Activated T-helper 2 cell treated with anti-CD3 and anti-CD28 coated beads, Interferon-gamma antibody, Interleukin-2, Interleukin-4, amounts not matched to agents 10 μg/mL and 5 μg/mL and 100 μg/mL, durations not matched to agents 14 hours and 24 hours and 36 hours (primary cell): ENCODE measurements at regions not wholly inside any gene's neighbourhood (a gene's known extent, or its start where the extent isn't known, plus 50 kb on each side); places are given as distances from the start of the nearest gene placed in this dataset.

ENCODE experiments used
- DNase-seq: peaks from one replicate; pipeline ENCODE4 v3.0.0; 2021; ENCODE audit warnings: low spot score
- H3K27ac Mint-ChIP-seq: one replicate; pipeline ENCODE4 v1.8.0; 2021; ENCODE audit warnings: mixed read lengths
- H3K27me3 Mint-ChIP-seq: one replicate; pipeline ENCODE4 v1.8.0; 2021; ENCODE audit warnings: low read depth, mixed read lengths
- H3K36me3 Mint-ChIP-seq: one replicate; pipeline ENCODE4 v1.8.0; 2021; ENCODE audit warnings: low read depth, mixed read lengths
- H3K4me1 Mint-ChIP-seq: one replicate; pipeline ENCODE4 v1.8.0; 2021; ENCODE audit warnings: low read depth, mixed read lengths
- H3K4me3 Mint-ChIP-seq: one replicate; pipeline ENCODE4 v1.8.0; 2021; ENCODE audit warnings: low read depth, mild to moderate bottlenecking, moderate library complexity, mixed read lengths
- H3K9me3 Mint-ChIP-seq: one replicate; pipeline ENCODE4 v1.8.0; 2021; ENCODE audit warnings: mixed read lengths
- intact Hi-C: fragments of 100-400 bp; cut with micrococcal nuclease; formaldehyde crosslinking; loops from one replicate; pipeline ENCODE4 v1.15.1; 2023

DNA sequence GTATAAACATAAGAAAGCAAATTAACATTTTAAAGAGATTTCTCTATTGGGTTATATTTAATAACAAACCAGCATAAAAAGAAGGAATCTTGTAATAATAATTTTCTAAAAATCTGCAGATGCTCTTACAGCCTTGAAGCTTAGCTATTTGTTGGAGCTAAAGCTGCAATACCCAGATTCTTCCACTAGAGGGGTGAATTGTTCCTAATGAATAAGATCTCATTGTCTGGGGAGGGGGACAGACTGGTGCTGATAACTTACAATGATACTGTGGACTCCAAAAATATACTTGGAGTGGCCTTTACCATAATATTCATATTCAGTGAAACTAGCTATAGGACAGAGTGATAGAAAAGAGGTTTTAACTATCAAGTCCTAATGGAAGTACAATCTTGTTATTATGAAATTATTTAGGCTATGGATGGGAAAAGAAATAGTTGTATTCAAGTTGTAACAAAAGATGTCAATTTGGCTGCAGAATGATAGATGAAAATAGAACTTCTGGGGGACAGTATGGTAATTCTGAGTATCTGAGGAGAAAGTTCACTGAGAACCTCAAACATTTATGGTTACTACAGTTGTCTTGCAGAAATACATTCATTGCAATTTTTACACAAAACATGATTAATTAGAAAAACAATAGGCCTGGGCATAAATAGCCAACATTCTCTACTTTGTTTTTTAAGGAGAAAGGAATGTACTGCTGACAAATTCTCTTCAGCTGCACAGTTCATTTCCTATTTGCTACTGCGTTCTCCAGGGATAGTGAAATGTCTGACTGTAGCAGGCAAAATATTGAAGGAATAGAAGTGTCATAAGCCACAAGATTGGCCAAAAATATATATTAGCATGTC lies 443.3 kb downstream of the GBA3 start:
- intact Hi-C loops: no loop called here
- Mint-ChIP-seq H3K36me3 (no peaks in the 10 kb centered on the region), H3K9me3 (no peaks in the 10 kb centered on the region), H3K27me3 (no peaks in the 10 kb centered on the region), H3K4me3 (no peak overlapping the region), H3K27ac (no peak overlapping the region), H3K4me1 (no peaks in the 10 kb centered on the region)
- no peak for DNase-seq

DNA sequence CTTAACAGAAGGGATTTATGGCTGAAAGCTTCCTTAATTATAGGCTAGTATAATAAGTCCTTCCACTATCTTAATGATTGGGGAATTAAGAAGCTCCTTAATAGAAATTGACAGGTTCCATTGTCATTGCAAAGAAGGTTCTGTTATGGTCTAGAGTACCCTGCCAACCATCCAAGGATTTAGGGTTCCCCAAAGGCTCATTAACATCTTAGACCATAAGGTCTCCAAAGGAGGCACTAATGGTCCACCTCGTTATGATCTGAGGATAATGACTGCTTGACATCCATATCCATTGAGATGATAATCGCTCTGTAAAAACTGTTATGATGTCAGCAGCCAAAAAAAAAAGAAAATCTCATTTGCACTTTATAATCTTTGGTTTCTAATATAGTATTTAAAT lies 441.6 kb downstream of the GBA3 start:
- Mint-ChIP-seq H3K4me1 (no peaks in the 10 kb centered on the region), H3K4me3 (no peak overlapping the region), H3K9me3 (no peaks in the 10 kb centered on the region), H3K36me3 (no peaks in the 10 kb centered on the region), H3K27ac (no peak overlapping the region), H3K27me3 (no peaks in the 10 kb centered on the region)
- DNase-seq: no peak
- intact Hi-C loops: no loop called here

DNA sequence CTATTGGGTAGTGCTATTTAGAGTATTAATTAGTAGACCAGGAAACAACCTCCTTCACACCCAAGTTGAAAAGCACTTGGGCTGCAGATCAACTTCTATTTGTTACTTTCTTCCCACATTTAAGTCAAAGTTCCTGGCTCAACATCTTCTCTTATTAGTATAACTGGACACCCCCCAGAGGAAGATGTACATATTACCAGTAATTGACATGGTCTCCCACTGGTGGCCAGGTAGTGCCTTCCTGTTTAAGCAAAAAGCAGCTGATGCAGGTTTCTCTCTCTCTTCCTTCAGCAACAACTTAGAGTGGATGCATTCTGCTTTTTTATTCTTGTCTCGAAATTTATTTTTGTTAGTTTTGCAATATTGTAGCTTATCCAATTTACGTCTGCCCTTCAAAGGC lies 438.1 kb downstream of the GBA3 start:
- Mint-ChIP-seq H3K4me1 (no peaks in the 10 kb centered on the region), H3K4me3 (no peak overlapping the region), H3K27me3 (no peaks in the 10 kb centered on the region), H3K27ac (no peak overlapping the region), H3K36me3 (no peaks in the 10 kb centered on the region), H3K9me3 (no peaks in the 10 kb centered on the region)
- no peak for DNase-seq
- intact Hi-C loops: no loop called here

DNA sequence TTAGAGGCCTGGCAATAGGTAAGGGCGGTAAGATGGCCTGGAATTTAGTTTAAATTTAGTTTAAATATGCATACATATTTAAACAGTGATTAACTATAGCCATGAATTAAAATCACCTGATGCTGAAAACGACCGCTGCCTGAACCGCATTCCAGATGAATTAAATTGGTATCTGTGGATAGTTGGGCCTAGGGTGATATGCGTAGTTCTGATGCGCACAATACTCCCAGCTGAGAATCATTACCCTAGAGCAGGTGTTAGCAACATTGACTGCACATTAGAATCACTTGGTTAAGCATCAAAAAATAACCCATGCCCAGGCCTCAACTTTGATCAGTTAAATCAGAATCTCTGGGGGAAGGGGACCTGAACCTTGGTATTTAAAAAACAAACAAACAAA lies 432.4 kb downstream of the GBA3 start:
- no peak for DNase-seq
- no peaks in the 10 kb centered on the region for H3K27me3 Mint-ChIP-seq
- H3K4me1 Mint-ChIP-seq: no peaks in the 10 kb centered on the region
- H3K4me3 Mint-ChIP-seq: no peak overlapping the region
- intact Hi-C loops: no loop called here
- no peaks in the 10 kb centered on the region for H3K36me3 Mint-ChIP-seq
- H3K9me3 Mint-ChIP-seq: no peaks in the 10 kb centered on the region
- H3K27ac Mint-ChIP-seq: no peak overlapping the region

DNA sequence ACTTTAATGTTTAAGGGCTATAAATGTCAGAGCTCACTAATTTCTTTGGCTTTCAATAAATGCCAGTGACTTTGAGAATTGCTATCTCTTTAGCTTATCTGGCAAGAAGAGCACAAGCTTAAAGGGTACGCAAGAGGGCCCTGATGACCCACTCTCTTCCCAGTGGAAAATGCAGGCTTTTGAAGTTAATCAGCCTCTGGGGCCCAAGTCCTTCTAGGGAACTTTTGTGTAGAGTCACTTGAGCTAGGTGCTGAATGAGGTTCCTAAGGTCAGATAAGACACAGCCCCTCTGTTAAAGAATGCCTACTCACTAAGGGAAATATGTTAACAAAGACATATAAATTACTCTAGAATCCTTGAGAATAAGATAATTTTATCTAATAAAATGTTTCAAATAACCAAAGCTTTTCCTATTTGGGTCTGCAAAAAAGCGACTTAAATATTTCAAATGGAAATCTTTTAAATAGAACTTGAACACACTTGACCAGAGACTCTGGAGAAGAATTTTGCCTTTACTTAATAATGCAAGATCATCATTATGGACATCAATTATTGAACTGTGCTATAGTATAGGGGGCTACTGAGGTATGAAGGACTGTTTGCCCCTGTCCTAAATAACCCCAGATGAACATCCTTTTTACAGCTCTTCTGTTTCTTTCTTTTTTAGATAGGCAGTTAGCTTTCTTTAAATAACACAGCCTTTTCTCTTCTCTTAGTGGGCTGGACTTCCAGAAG lies 430.1 kb downstream of the GBA3 start:
- no peaks in the 10 kb centered on the region for H3K9me3 Mint-ChIP-seq
- no peaks in the 10 kb centered on the region for H3K27me3 Mint-ChIP-seq
- H3K36me3 Mint-ChIP-seq: no peaks in the 10 kb centered on the region
- no peaks in the 10 kb centered on the region for H3K4me1 Mint-ChIP-seq
- H3K27ac Mint-ChIP-seq: no peak overlapping the region
- DNase-seq: no peak
- H3K4me3 Mint-ChIP-seq: no peak overlapping the region
- intact Hi-C loops: no loop called here

DNA sequence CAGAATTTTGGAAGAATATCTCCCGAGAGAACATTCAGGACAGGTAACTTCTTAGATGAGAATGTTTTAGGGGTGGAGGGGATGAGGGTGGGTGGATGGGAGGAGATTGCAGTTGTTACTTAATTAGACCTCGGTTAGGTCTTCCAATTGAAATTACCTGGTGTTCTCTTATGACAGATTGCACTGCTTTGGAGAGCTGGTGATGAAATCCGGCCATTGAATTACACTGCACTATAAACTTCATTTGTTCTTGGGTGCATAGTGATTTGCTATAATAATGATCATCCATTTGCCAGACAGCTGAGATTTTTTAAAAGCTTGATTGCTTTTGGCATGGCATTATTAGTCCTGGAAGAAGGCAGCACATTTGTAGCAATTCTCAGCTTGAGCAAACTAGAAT lies 427.6 kb downstream of the GBA3 start:
- no peak overlapping the region for H3K27ac Mint-ChIP-seq
- intact Hi-C loops: no loop called here
- H3K9me3 Mint-ChIP-seq: no peaks in the 10 kb centered on the region
- no peaks in the 10 kb centered on the region for H3K4me1 Mint-ChIP-seq
- H3K36me3 Mint-ChIP-seq: no peaks in the 10 kb centered on the region
- no peak overlapping the region for H3K4me3 Mint-ChIP-seq
- H3K27me3 Mint-ChIP-seq: peaks cover 3% of the 10 kb centered on the region
- no peak for DNase-seq

DNA sequence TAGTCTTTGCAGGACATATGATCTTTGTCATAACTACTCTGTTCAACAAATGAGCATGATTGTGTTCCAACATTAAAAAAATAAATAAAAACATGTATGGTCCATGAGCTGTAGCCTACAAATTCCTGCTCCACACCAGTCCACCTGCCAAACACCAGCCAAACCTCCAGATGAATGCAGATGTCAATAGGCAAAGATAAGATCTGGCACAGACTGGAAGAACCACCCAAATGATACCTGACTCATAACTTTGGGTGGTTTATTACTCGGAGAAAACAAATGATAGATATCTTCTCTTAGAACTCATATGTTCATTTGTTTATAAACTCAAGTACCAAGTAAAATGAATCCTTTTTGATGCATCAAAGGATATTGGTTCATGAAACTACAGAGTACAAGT lies 425.1 kb downstream of the GBA3 start:
- DNase-seq: no peak
- intact Hi-C loops: no loop called here
- Mint-ChIP-seq H3K4me3 (no peak overlapping the region), H3K27me3 (peaks cover 3% of the 10 kb centered on the region), H3K27ac (no peak overlapping the region), H3K4me1 (peaks cover 6% of the 10 kb centered on the region), H3K9me3 (no peaks in the 10 kb centered on the region), H3K36me3 (no peaks in the 10 kb centered on the region)

DNA sequence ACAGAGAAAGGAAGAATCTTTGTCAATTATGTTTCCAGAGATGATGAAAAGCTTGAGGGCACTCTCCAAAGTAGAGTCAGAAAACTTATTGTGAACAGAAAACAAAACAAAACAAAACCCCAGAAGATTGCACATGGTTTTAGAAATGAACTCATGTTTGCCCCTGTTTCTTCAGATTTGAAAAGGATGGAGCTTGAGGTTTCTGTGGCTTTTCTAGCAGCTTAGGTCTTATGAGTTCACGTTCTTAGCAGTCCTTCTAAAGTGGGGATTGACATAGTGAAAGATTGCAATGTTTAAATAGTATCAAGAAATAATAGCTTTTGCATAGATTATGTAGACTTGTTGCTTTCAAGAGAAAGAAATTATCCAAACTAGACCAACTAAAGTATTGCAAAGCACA lies 421.8 kb downstream of the GBA3 start:
- peaks cover 3% of the 10 kb centered on the region for H3K27me3 Mint-ChIP-seq
- H3K4me1 Mint-ChIP-seq: peaks cover 6% of the 10 kb centered on the region
- H3K27ac Mint-ChIP-seq: no peak overlapping the region
- H3K9me3 Mint-ChIP-seq: no peaks in the 10 kb centered on the region
- H3K4me3 Mint-ChIP-seq: no peak overlapping the region
- DNase-seq: no peak
- intact Hi-C loops: no loop called here
- H3K36me3 Mint-ChIP-seq: no peaks in the 10 kb centered on the region

DNA sequence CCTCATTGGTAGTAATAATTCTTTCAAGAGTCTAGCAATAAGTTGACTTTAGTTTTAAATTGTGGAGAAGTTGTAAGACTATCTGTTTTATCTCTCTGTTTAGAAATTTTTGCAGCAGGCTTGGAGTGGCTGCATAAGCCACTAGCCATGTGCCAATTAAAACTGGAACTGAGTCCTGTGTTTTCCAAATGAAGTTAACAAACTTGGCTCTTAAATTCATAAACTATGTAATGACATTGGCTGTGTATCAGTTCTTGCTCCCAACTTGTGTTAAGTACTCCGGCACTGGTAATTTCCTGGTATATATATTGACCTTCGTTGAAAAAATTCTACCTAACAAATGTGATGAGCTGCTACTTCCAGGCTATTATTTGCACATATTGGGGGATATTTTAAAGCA lies 420.4 kb downstream of the GBA3 start:
- no peaks in the 10 kb centered on the region for H3K9me3 Mint-ChIP-seq
- intact Hi-C loops: no loop called here
- no peak for DNase-seq

DNA sequence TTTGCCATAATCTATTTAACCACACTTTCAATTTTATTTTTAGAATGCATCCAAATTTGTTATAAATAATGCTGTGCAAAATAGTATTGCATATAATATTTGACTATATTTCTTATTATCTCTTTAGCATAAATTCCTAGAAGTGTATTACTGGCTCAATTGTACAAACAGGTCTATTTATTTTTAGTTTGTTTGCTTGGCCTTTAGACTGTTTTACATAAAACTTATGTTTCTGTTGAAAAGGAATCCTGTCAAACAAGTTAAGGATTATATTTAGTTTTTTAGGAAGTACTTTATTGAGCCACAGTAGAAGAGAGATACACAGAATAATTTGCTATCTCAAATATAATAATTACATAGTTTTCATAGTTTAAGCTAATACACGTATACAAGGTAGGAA lies 413.8 kb downstream of the GBA3 start:
- intact Hi-C loops: no loop called here
- no peaks in the 10 kb centered on the region for H3K27me3 Mint-ChIP-seq
- peaks cover under 1% of the 10 kb centered on the region for H3K9me3 Mint-ChIP-seq
- H3K36me3 Mint-ChIP-seq: no peaks in the 10 kb centered on the region
- no peak overlapping the region for H3K27ac Mint-ChIP-seq
- no peak overlapping the region for H3K4me3 Mint-ChIP-seq
- H3K4me1 Mint-ChIP-seq: no peaks in the 10 kb centered on the region
- DNase-seq: no peak

More for the DNA sequence above, 420.4 kb downstream of the GBA3 start:
- H3K27ac Mint-ChIP-seq: no peak overlapping the region
- H3K36me3 Mint-ChIP-seq: no peaks in the 10 kb centered on the region
- H3K4me3 Mint-ChIP-seq: no peak overlapping the region
- H3K27me3 Mint-ChIP-seq: peaks cover 3% of the 10 kb centered on the region
- H3K4me1 Mint-ChIP-seq: peaks cover 6% of the 10 kb centered on the region

DNA sequence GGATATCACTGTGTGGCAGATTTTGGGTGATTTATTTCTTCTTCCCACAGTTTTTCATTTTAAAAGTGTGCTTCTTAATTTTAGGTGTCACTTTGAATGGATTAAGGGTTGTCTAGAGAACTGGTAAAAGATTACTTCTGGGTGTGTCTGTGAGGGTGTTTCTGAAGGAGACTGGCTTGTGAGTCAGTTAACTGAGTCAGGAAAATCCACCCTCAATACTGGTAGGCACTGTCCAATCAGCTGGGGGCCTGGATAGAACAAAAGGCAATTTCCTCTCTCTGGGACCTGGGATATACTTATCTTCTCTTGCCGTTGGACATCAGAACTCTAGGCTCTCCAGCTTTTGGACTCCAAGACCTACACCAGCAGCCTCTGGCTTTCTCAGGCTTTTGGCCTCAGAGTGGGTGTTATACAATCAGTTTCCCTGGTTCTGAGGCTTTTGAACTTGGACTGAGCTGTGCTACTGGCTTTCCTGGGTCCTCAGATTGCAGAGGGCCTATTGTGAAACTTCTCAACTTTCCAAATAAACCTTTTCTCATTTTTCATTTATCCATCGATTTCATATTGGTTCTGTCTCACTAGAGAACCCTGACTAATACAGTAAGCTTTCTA lies 413.1 kb downstream of the GBA3 start:
- peaks cover 3% of the 10 kb centered on the region for H3K9me3 Mint-ChIP-seq
- H3K4me3 Mint-ChIP-seq: no peak overlapping the region
- no peaks in the 10 kb centered on the region for H3K27me3 Mint-ChIP-seq
- no peak for DNase-seq
- intact Hi-C loops: no loop called here
- H3K4me1 Mint-ChIP-seq: no peaks in the 10 kb centered on the region
- no peak overlapping the region for H3K27ac Mint-ChIP-seq
- no peaks in the 10 kb centered on the region for H3K36me3 Mint-ChIP-seq

DNA sequence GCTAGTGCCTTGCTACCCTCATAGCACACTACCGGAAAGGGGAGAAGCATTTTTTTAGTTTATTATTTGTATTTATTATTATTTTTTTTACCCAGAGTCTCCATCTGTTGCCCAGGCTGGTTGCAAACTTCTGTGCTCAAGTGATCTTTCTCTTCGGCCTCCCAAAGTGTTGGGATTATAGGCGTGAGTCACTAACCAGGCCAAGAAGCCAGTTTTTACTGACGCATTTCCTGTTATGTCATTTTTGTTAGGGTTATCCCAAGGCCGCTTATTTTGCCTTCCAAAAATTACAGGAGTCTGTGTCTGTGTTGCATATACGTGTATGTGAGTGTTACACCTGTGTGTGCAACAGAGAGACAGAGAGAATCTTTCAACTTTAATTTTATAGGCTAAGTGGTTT lies 404.5 kb downstream of the GBA3 start:
- no peaks in the 10 kb centered on the region for H3K4me1 Mint-ChIP-seq
- no peak overlapping the region for H3K4me3 Mint-ChIP-seq
- H3K36me3 Mint-ChIP-seq: no peaks in the 10 kb centered on the region
- H3K27ac Mint-ChIP-seq: no peak overlapping the region
- peaks cover 14% of the 10 kb centered on the region for H3K9me3 Mint-ChIP-seq
- no peaks in the 10 kb centered on the region for H3K27me3 Mint-ChIP-seq
- intact Hi-C loops: no loop called here
- DNase-seq: no peak

DNA sequence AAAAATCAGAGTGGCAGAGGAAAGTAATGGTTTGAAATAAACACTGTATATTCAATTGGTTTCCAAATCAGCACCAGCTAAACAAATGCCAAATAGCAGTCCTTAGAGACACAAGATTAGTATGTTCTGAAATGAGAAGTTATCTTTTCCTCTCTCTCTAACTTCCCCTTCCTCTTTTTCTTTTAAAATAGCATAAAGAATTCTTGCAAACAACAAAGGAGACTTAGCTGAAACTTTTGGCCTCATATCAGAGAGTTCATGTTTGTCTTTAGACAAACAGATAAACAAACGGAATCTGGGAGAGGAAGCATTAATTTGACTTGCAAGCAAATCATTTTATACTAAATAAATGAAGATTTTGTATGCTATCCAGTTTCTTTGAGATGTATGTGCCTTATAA lies 399.0 kb downstream of the GBA3 start:
- Mint-ChIP-seq H3K9me3 (peaks cover 11% of the 10 kb centered on the region), H3K27ac (no peak overlapping the region)
- DNase-seq: no peak

More for the DNA sequence above, 399.0 kb downstream of the GBA3 start:
- Mint-ChIP-seq H3K36me3 (no peaks in the 10 kb centered on the region), H3K4me3 (no peak overlapping the region), H3K27me3 (no peaks in the 10 kb centered on the region), H3K4me1 (no peaks in the 10 kb centered on the region)
- intact Hi-C loops: no loop called here
